ENCODE measurements at regions not wholly inside any gene's neighbourhood (a gene's known extent, or its start where the extent isn't known, plus 50 kb on each side); places are given as distances from the start of the nearest gene placed in this dataset.

GRCh38 chr11:82003671-82004515, 729.8 kb downstream of the FAM181B start:
- Mint-ChIP-seq H3K4me1 (no peaks in the 10 kb centered on the region), H3K4me3 (no peak overlapping the region), H3K27me3 (no peaks in the 10 kb centered on the region), H3K36me3 (no peaks in the 10 kb centered on the region), H3K27ac (no peak overlapping the region), H3K9me3 (no peaks in the 10 kb centered on the region)
- ATAC-seq (replicated peaks in 1 of 4), result no peak
- ChIA-PET POLR2A (no interaction called here), CTCF (no interaction called here)
- no peaks in the 10 kb centered on the region for H3K36me3 ChIP-seq (ENCODE audit: control insufficient read depth in 2 of 2, extremely low read depth in 1 of 2, insufficient read depth in 1 of 2, low read length in 1 of 2)
- no peak for DNase-seq
- no peaks in the 10 kb centered on the region for H3K27me3 ChIP-seq (replicated peaks in 1 of 2; ENCODE audit: control insufficient read depth in 2 of 2, extremely low read depth in 1 of 2, insufficient read depth in 2 of 2, low read length in 1 of 2)
- 65% methylated on average over 5 of the region's 7 CpGs for WGBS (ENCODE audit: insufficient coverage)
- no peaks in the 10 kb centered on the region for H3K4me1 ChIP-seq (ENCODE audit: control insufficient read depth in 1 of 2, extremely low read depth in 1 of 2, insufficient read depth in 2 of 2, low read length in 2 of 2)
- no peaks in the 10 kb centered on the region for H3K9me3 ChIP-seq
- no peak overlapping the region for H3K27ac ChIP-seq (ENCODE audit: low read length)
- H3K4me3 ChIP-seq (ENCODE audit: control insufficient read depth in 1 of 2, extremely low read depth in 1 of 2, low read length in 1 of 2), result no peak overlapping the region

DNA sequence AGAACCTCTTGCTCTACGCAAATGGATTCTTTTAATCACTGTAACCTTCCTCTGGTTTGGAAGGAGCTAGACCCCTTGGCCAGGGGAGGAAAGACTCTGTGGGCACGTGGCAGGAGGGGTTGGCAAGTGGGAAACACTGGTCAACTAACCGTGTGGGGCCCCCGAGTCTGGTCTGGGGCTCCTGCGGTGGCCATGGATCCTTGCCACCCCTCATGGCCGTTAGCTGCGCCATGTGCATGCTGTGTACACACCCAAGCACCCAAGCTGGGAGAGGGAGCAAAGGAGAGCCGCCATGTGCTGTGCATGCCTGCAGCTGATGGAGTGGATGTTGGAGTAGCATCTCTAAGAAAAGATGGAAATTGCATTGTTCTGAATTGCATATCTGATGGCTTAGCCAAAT, 730.6 kb downstream of the FAM181B start:
- Histone ChIP-seq H3K4me1 (ENCODE audit: control insufficient read depth in 1 of 2, extremely low read depth in 1 of 2, insufficient read depth in 2 of 2, low read length in 2 of 2) (no peaks in the 10 kb centered on the region), H3K9me3 (no peaks in the 10 kb centered on the region), H3K36me3 (ENCODE audit: control insufficient read depth in 2 of 2, extremely low read depth in 1 of 2, insufficient read depth in 1 of 2, low read length in 1 of 2) (no peaks in the 10 kb centered on the region), H3K27ac (ENCODE audit: low read length) (no peak overlapping the region), H3K27me3 (replicated peaks in 1 of 2; ENCODE audit: control insufficient read depth in 2 of 2, extremely low read depth in 1 of 2, insufficient read depth in 2 of 2, low read length in 1 of 2) (no peaks in the 10 kb centered on the region), H3K4me3 (ENCODE audit: control insufficient read depth in 1 of 2, extremely low read depth in 1 of 2, low read length in 1 of 2) (no peak overlapping the region)
- ATAC-seq (replicated peaks in 1 of 4) (no peak), DNase-seq (no peak)
- H3K27me3 Mint-ChIP-seq, result no peaks in the 10 kb centered on the region
- WGBS (ENCODE audit: insufficient coverage), result 72% methylated on average over 3 of the region's 8 CpGs
- H3K36me3 Mint-ChIP-seq, result no peaks in the 10 kb centered on the region
- H3K4me3 Mint-ChIP-seq, result no peak overlapping the region
- POLR2A ChIA-PET, result no interaction called here
- no peaks in the 10 kb centered on the region for H3K9me3 Mint-ChIP-seq
- CTCF ChIA-PET, result no interaction called here
- no peaks in the 10 kb centered on the region for H3K4me1 Mint-ChIP-seq
- no peak overlapping the region for H3K27ac Mint-ChIP-seq

GRCh38 chr11:81995889-81996288, 737.8 kb downstream of the FAM181B start:
- Histone ChIP-seq H3K27me3 (replicated peaks in 1 of 2; ENCODE audit: control insufficient read depth in 2 of 2, extremely low read depth in 1 of 2, insufficient read depth in 2 of 2, low read length in 1 of 2) (peaks cover 0 to 6% of the 10 kb centered on the region in 2 experiments), H3K9me3 (no peaks in the 10 kb centered on the region), H3K4me1 (ENCODE audit: control insufficient read depth in 1 of 2, extremely low read depth in 1 of 2, insufficient read depth in 2 of 2, low read length in 2 of 2) (no peaks in the 10 kb centered on the region), H3K27ac (ENCODE audit: low read length) (no peak overlapping the region), H3K36me3 (ENCODE audit: control insufficient read depth in 2 of 2, extremely low read depth in 1 of 2, insufficient read depth in 1 of 2, low read length in 1 of 2) (no peaks in the 10 kb centered on the region), H3K4me3 (ENCODE audit: control insufficient read depth in 1 of 2, extremely low read depth in 1 of 2, low read length in 1 of 2) (no peak overlapping the region)
- ChIA-PET CTCF (no interaction called here), POLR2A (no interaction called here)
- Mint-ChIP-seq H3K4me3 (no peak overlapping the region), H3K36me3 (no peaks in the 10 kb centered on the region), H3K27me3 (no peaks in the 10 kb centered on the region), H3K4me1 (no peaks in the 10 kb centered on the region), H3K27ac (no peak overlapping the region), H3K9me3 (no peaks in the 10 kb centered on the region)
- 80% methylated on average over 8 of the region's 8 CpGs for WGBS (ENCODE audit: insufficient coverage)
- ATAC-seq (replicated peaks in 1 of 4) (no peak), DNase-seq (no peak)

GRCh38 chr11:81993755-81994154, 739.9 kb downstream of the FAM181B start:
- Mint-ChIP-seq H3K4me1 (no peaks in the 10 kb centered on the region), H3K4me3 (no peak overlapping the region), H3K36me3 (no peaks in the 10 kb centered on the region), H3K27me3 (no peaks in the 10 kb centered on the region), H3K9me3 (no peaks in the 10 kb centered on the region), H3K27ac (no peak overlapping the region)
- H3K4me3 ChIP-seq (ENCODE audit: control insufficient read depth in 1 of 2, extremely low read depth in 1 of 2, low read length in 1 of 2), result no peak overlapping the region
- POLR2A ChIA-PET, result no interaction called here
- H3K27me3 ChIP-seq (replicated peaks in 1 of 2; ENCODE audit: control insufficient read depth in 2 of 2, extremely low read depth in 1 of 2, insufficient read depth in 2 of 2, low read length in 1 of 2), result peaks cover 0 to 6% of the 10 kb centered on the region in 2 experiments
- CTCF ChIA-PET, result no interaction called here
- no peaks in the 10 kb centered on the region for H3K36me3 ChIP-seq (ENCODE audit: control insufficient read depth in 2 of 2, extremely low read depth in 1 of 2, insufficient read depth in 1 of 2, low read length in 1 of 2)
- no peaks in the 10 kb centered on the region for H3K4me1 ChIP-seq (ENCODE audit: control insufficient read depth in 1 of 2, extremely low read depth in 1 of 2, insufficient read depth in 2 of 2, low read length in 2 of 2)
- no peak overlapping the region for H3K27ac ChIP-seq (ENCODE audit: low read length)
- H3K9me3 ChIP-seq, result no peaks in the 10 kb centered on the region
- ATAC-seq (replicated peaks in 1 of 4), result no peak
- DNase-seq, result no peak

- H3K27me3 Mint-ChIP-seq, result no peaks in the 10 kb centered on the region
- 93% methylated on average over 20 of the region's 27 CpGs for WGBS (ENCODE audit: insufficient coverage)
- no peaks in the 10 kb centered on the region for H3K9me3 Mint-ChIP-seq
- H3K9me3 ChIP-seq, result no peaks in the 10 kb centered on the region
- CTCF ChIA-PET, result no interaction called here
- H3K4me3 ChIP-seq (ENCODE audit: control insufficient read depth in 1 of 2, extremely low read depth in 1 of 2, low read length in 1 of 2), result no peak overlapping the region
- no peak for ATAC-seq (replicated peaks in 1 of 4)
- no peaks in the 10 kb centered on the region for H3K4me1 ChIP-seq (ENCODE audit: control insufficient read depth in 1 of 2, extremely low read depth in 1 of 2, insufficient read depth in 2 of 2, low read length in 2 of 2)
- H3K4me1 Mint-ChIP-seq, result no peaks in the 10 kb centered on the region
- POLR2A ChIA-PET, result no interaction called here
- H3K27ac Mint-ChIP-seq, result no peak overlapping the region
- no peaks in the 10 kb centered on the region for H3K36me3 ChIP-seq (ENCODE audit: control insufficient read depth in 2 of 2, extremely low read depth in 1 of 2, insufficient read depth in 1 of 2, low read length in 1 of 2)
- no peak for DNase-seq
- no peak overlapping the region for H3K4me3 Mint-ChIP-seq
- no peak overlapping the region for H3K27ac ChIP-seq (ENCODE audit: low read length)
- H3K36me3 Mint-ChIP-seq, result no peaks in the 10 kb centered on the region
- peaks cover 0 to under 1% of the 10 kb centered on the region in 2 experiments for H3K27me3 ChIP-seq (replicated peaks in 1 of 2; ENCODE audit: control insufficient read depth in 2 of 2, extremely low read depth in 1 of 2, insufficient read depth in 2 of 2, low read length in 1 of 2)
Measured at GRCh38 chr11:81990659-81991443, 742.8 kb downstream of the FAM181B start.

- ChIA-PET CTCF (no interaction called here), POLR2A (no interaction called here)
- no peaks in the 10 kb centered on the region for H3K27me3 ChIP-seq (replicated peaks in 1 of 2; ENCODE audit: control insufficient read depth in 2 of 2, extremely low read depth in 1 of 2, insufficient read depth in 2 of 2, low read length in 1 of 2)
- peaks cover 5 to 13% (median 6%) of the 10 kb centered on the region in 3 donors for H3K9me3 Mint-ChIP-seq
- H3K27ac Mint-ChIP-seq, result no peak overlapping the region
- no peaks in the 10 kb centered on the region for H3K4me1 Mint-ChIP-seq
- H3K36me3 Mint-ChIP-seq, result no peaks in the 10 kb centered on the region
- no peak overlapping the region for H3K4me3 ChIP-seq (ENCODE audit: control insufficient read depth in 1 of 2, extremely low read depth in 1 of 2, low read length in 1 of 2)
- DNase-seq (no peak), ATAC-seq (replicated peaks in 1 of 4) (no peak)
- no peaks in the 10 kb centered on the region for H3K36me3 ChIP-seq (ENCODE audit: control insufficient read depth in 2 of 2, extremely low read depth in 1 of 2, insufficient read depth in 1 of 2, low read length in 1 of 2)
- 100% methylated on average over 1 of the region's 3 CpGs for WGBS (ENCODE audit: insufficient coverage)
- no peaks in the 10 kb centered on the region for H3K9me3 ChIP-seq
- no peak overlapping the region for H3K4me3 Mint-ChIP-seq
- H3K27ac ChIP-seq (ENCODE audit: low read length), result no peak overlapping the region
- no peaks in the 10 kb centered on the region for H3K4me1 ChIP-seq (ENCODE audit: control insufficient read depth in 1 of 2, extremely low read depth in 1 of 2, insufficient read depth in 2 of 2, low read length in 2 of 2)
- H3K27me3 Mint-ChIP-seq, result peaks cover 0 to 4% of the 10 kb centered on the region in 2 donors
Measured at GRCh38 chr11:81989093-81989492, 744.6 kb downstream of the FAM181B start.
